ENCODE measurements at regions not wholly inside any gene's neighbourhood (a gene's known extent, or its start where the extent isn't known, plus 50 kb on each side); places are given as distances from the start of the nearest gene placed in this dataset.

GRCh38 chr3:76645724-76646123 lies 394.2 kb upstream of the ROBO2 start:
- DNase-seq = no peak

GRCh38 chr3:76646921-76647562 lies 392.9 kb upstream of the ROBO2 start:
- DNase-seq = no peak

GRCh38 chr3:76651784-76652183 lies 388.1 kb upstream of the ROBO2 start:
- no peak for DNase-seq

- DNase-seq = no peak
Measured at GRCh38 chr3:76652524-76652923, 387.4 kb upstream of the ROBO2 start.

GRCh38 chr3:76653640-76654251 lies 386.2 kb upstream of the ROBO2 start:
- DNase-seq = no peak

GRCh38 chr3:76656531-76657070 lies 383.3 kb upstream of the ROBO2 start:
- no peak for DNase-seq

- no peak for DNase-seq
Measured at GRCh38 chr3:76657909-76658308, 382.0 kb upstream of the ROBO2 start.

- DNase-seq = no peak
Measured at GRCh38 chr3:76661527-76662250, 378.2 kb upstream of the ROBO2 start.

- no peak for DNase-seq
Measured at GRCh38 chr3:76664816-76665215, 375.1 kb upstream of the ROBO2 start.

- DNase-seq = no peak
Measured at GRCh38 chr3:76668653-76669052, 371.2 kb upstream of the ROBO2 start.

- no peak for DNase-seq
Measured at GRCh38 chr3:76669322-76669721, 370.6 kb upstream of the ROBO2 start.

- no peak for DNase-seq
Measured at GRCh38 chr3:76673171-76673570, 366.7 kb upstream of the ROBO2 start.

GRCh38 chr3:76679541-76679940 lies 360.4 kb upstream of the ROBO2 start:
- DNase-seq = no peak

- no peak for DNase-seq
Measured at GRCh38 chr3:76683256-76683655, 356.6 kb upstream of the ROBO2 start.

GRCh38 chr3:76684946-76685345 lies 355.0 kb upstream of the ROBO2 start:
- no peak for DNase-seq

GRCh38 chr3:76685858-76686257 lies 354.0 kb upstream of the ROBO2 start:
- no peak for DNase-seq

GRCh38 chr3:76687019-76687418 lies 352.9 kb upstream of the ROBO2 start:
- no peak for DNase-seq

- no peak for DNase-seq
Measured at GRCh38 chr3:76694063-76694462, 345.8 kb upstream of the ROBO2 start.

GRCh38 chr3:76698136-76698706 lies 341.7 kb upstream of the ROBO2 start:
- DNase-seq = no peak

- DNase-seq = no peak
Measured at GRCh38 chr3:76699846-76700245, 340.1 kb upstream of the ROBO2 start.

- no peak for DNase-seq
Measured at GRCh38 chr3:76700323-76700722, 339.6 kb upstream of the ROBO2 start.

GRCh38 chr3:76702676-76703075 lies 337.2 kb upstream of the ROBO2 start:
- DNase-seq = no peak

- no peak for DNase-seq
Measured at GRCh38 chr3:76715426-76715825, 324.5 kb upstream of the ROBO2 start.

- no peak for DNase-seq
Measured at GRCh38 chr3:76723366-76723765, 316.5 kb upstream of the ROBO2 start.

Data from DMS153 (cell line).